H1 (cell line): ENCODE measurements at regions not wholly inside any gene's neighbourhood (a gene's known extent, or its start where the extent isn't known, plus 50 kb on each side); places are given as distances from the start of the nearest gene placed in this dataset.

ENCODE experiments used
- CTCF ChIA-PET: fragments of 300-600 bp; sonication (Branson Sonifier 250); formaldehyde crosslinking; loops from one replicate; lab custom pipeline; 2021; ENCODE audit not compliant: partially characterized antibody; lab: Charles Lee
- POLR2A ChIA-PET: fragments of 300-600 bp; sonication (Branson Sonifier 250); formaldehyde crosslinking; loops from one replicate; lab custom pipeline; 2021; ENCODE audit warnings: inconsistent platforms; ENCODE audit not compliant: partially characterized antibody; lab: Charles Lee
- DNase-seq, 2 experiments: peaks; one replicate each; pipeline versions ENCODE4 v3.0.0 to v3.0.0-alpha.2; 2010 to 2022; ENCODE audit warnings: low spot score in 2 of 2, low read depth in 1 of 2, mixed read lengths in 1 of 2
- FAIRE-seq: peaks from 2 replicates; lab custom pipeline; 2011; peaks lifted over from hg19 to GRCh38; lab: Jason Lieb, UNC
- H2AFZ ChIP-seq: 2 replicates; pipeline ENCODE4 v1.8.1; 2012; ENCODE audit warnings: low read length, inconsistent platforms
- H2AK5ac ChIP-seq: 2 replicates; pipeline ENCODE4 v1.6.1; 2013; ENCODE audit warnings: low read depth, low read length
- H2BK120ac ChIP-seq: replicated peaks from 2 replicates; pipeline ENCODE3; 2013; ENCODE audit warnings: low read depth, low read length, inconsistent platforms
- H2BK12ac ChIP-seq: 2 replicates; pipeline ENCODE4 v1.6.1; 2013; ENCODE audit warnings: low read depth, low read length
- H2BK15ac ChIP-seq: 2 replicates; pipeline ENCODE4 v1.6.1; 2013; ENCODE audit warnings: low read length
- H2BK20ac ChIP-seq: 2 replicates; pipeline ENCODE4 v1.6.1; 2013; ENCODE audit warnings: low read length
- H2BK5ac ChIP-seq: 2 replicates; pipeline ENCODE4 v1.6.1; 2013; ENCODE audit warnings: low read depth, low read length
- H3K14ac ChIP-seq: 2 replicates; pipeline ENCODE4 v1.6.1; 2013; ENCODE audit warnings: inconsistent platforms; ENCODE audit not compliant: insufficient read length
- H3K18ac ChIP-seq: 2 replicates; pipeline ENCODE4 v1.6.1; 2013; ENCODE audit warnings: low read length; ENCODE audit errors: extremely low read depth
- H3K23ac ChIP-seq: 2 replicates; pipeline ENCODE4 v1.6.1; 2013; ENCODE audit warnings: inconsistent platforms; ENCODE audit not compliant: insufficient read length
- H3K23me2 ChIP-seq: 2 replicates; pipeline ENCODE4 v1.6.1; 2013; ENCODE audit warnings: low read depth, low read length
- H3K27ac ChIP-seq: 2 replicates; pipeline ENCODE4 v1.6.1; 2011; ENCODE audit warnings: low read depth, low read length, inconsistent platforms
- H3K27me3 ChIP-seq, 4 experiments: replicated peaks in 1 of 4; 1 replicate in 1 of 4; 2 replicates in 3 of 4; pipeline versions ENCODE4 v1.6.1 to v1.8.1; 2011 to 2013; ENCODE audit warnings: low read length in 3 of 4, mild to moderate bottlenecking in 3 of 4, inconsistent platforms in 2 of 4, mixed read lengths in 2 of 4, moderate library complexity in 1 of 4; ENCODE audit not compliant: control insufficient read depth in 3 of 4, insufficient read depth in 3 of 4; ENCODE audit errors: extremely low read depth in 1 of 4
- H3K36me3 ChIP-seq, 4 experiments: 2 replicates each; pipeline versions ENCODE4 v1.6.1 to v1.8.1; 2011 to 2013; ENCODE audit warnings: mild to moderate bottlenecking in 4 of 4, low read length in 3 of 4, moderate library complexity in 2 of 4, control low read depth in 1 of 4, inconsistent platforms in 1 of 4; ENCODE audit not compliant: insufficient read depth in 4 of 4, control insufficient read depth in 2 of 4
- H3K4ac ChIP-seq: replicated peaks from 2 replicates; pipeline ENCODE3; 2013; ENCODE audit warnings: low read length, low read depth, mixed read lengths, inconsistent platforms; ENCODE audit not compliant: insufficient read length
- H3K4me1 ChIP-seq, 4 experiments: replicated peaks in 1 of 4; 1 replicate in 1 of 4; 2 replicates in 3 of 4; pipeline versions ENCODE4 v1.6.1 to v1.8.1; 2011 to 2013; ENCODE audit warnings: low read length in 3 of 4, inconsistent platforms in 2 of 4, mixed read lengths in 1 of 4; ENCODE audit not compliant: insufficient read depth in 4 of 4, control insufficient read depth in 3 of 4
- H3K4me2 ChIP-seq, 2 experiments: 2 replicates each; pipeline versions ENCODE4 v1.6.1 to v1.8.1; 2011 to 2013; ENCODE audit warnings: low read depth in 2 of 2, low read length in 2 of 2, control low read depth in 1 of 2, inconsistent platforms in 1 of 2, mild to moderate bottlenecking in 1 of 2; ENCODE audit not compliant: insufficient read depth in 1 of 2
- H3K4me3 ChIP-seq, 4 experiments: fragments of 200-600, 300-600 bp in 1 of 4; sonication (generic), shearing (Covaris generic), sonication (Bioruptor Twin) in 1 of 4; 2 replicates each; pipeline versions ENCODE4 v1.5.1 to v1.8.1; 2011 to 2016; ENCODE audit warnings: low read length in 4 of 4, low read depth in 3 of 4, control low read depth in 2 of 4, inconsistent platforms in 2 of 4, mild to moderate bottlenecking in 2 of 4, mixed read lengths in 1 of 4, moderate library complexity in 1 of 4; ENCODE audit not compliant: insufficient read depth in 2 of 4; ENCODE audit errors: extremely low read depth in 1 of 4
- H3K56ac ChIP-seq: replicated peaks from 2 replicates; pipeline ENCODE3; 2013; ENCODE audit warnings: low read depth, mild to moderate bottlenecking, mixed read lengths, low read length, inconsistent platforms; ENCODE audit not compliant: insufficient read length
- H3K79me1 ChIP-seq: 2 replicates; pipeline ENCODE4 v1.6.1; 2013; ENCODE audit warnings: low read depth, low read length, control low read depth
- H3K79me2 ChIP-seq, 2 experiments: 2 replicates each; pipeline versions ENCODE4 v1.6.1 to v1.8.1; 2012 to 2013; ENCODE audit warnings: low read length in 2 of 2, mild to moderate bottlenecking in 2 of 2, inconsistent platforms in 1 of 2; ENCODE audit not compliant: insufficient read depth in 2 of 2, control insufficient read depth in 1 of 2
- H3K9ac ChIP-seq, 4 experiments: replicated peaks in 1 of 4; 1 replicate in 1 of 4; 2 replicates in 3 of 4; pipeline versions ENCODE4 v1.6.1 to v1.8.1; 2011 to 2013; ENCODE audit warnings: low read depth in 3 of 4, low read length in 3 of 4, control low read depth in 2 of 4, mild to moderate bottlenecking in 2 of 4, moderate library complexity in 2 of 4, inconsistent platforms in 1 of 4; ENCODE audit errors: extremely low read depth in 1 of 4
- H3K9me3 ChIP-seq, 2 experiments: 2 replicates each; pipeline versions ENCODE4 v1.6.1 to v1.8.1; 2012 to 2013; ENCODE audit warnings: mild to moderate bottlenecking in 2 of 2, moderate library complexity in 2 of 2, control low read depth in 1 of 2, inconsistent platforms in 1 of 2, low read depth in 1 of 2, low read length in 1 of 2, mixed read lengths in 1 of 2; ENCODE audit not compliant: insufficient read depth in 2 of 2
- H4K20me1 ChIP-seq, 2 experiments: replicated peaks in 1 of 2; 2 replicates each; pipeline versions ENCODE3 to v1.8.1; 2011 to 2013; ENCODE audit warnings: inconsistent platforms in 2 of 2, low read length in 2 of 2, mild to moderate bottlenecking in 1 of 2; ENCODE audit not compliant: insufficient read depth in 2 of 2, control insufficient read depth in 1 of 2
- H4K5ac ChIP-seq: 2 replicates; pipeline ENCODE4 v1.6.1; 2013; ENCODE audit warnings: low read length, low read depth, mixed read lengths, inconsistent platforms; ENCODE audit not compliant: insufficient read length
- H4K8ac ChIP-seq: 2 replicates; pipeline ENCODE4 v1.8.0; 2013; ENCODE audit warnings: mild to moderate bottlenecking, moderate library complexity, low read length, inconsistent platforms; ENCODE audit not compliant: insufficient read depth; ENCODE audit errors: extremely low read depth
- H4K91ac ChIP-seq: replicated peaks from 2 replicates; pipeline ENCODE3; 2013; ENCODE audit warnings: low read length, mixed read lengths, inconsistent platforms; ENCODE audit not compliant: insufficient read length
- ATF2 ChIP-seq: IDR thresholded peaks from 2 replicates; pipeline ENCODE4 v1.6.1; 2012; ENCODE audit warnings: low read length, inconsistent platforms
- BCL11A ChIP-seq, 2 experiments: IDR thresholded peaks; one replicate each; pipeline ENCODE4 v1.6.1; 2011; ENCODE audit warnings: low read depth in 2 of 2, low read length in 2 of 2, mild to moderate bottlenecking in 2 of 2
- CEBPB ChIP-seq: IDR thresholded peaks from 2 replicates; pipeline ENCODE4 v1.6.1; 2012; ENCODE audit warnings: low read depth, low read length
- CHD1 ChIP-seq: IDR thresholded peaks from 2 replicates; pipeline ENCODE4 v1.6.1; 2012; ENCODE audit warnings: low read depth, low read length, improper control_type of control experiment
- GABPA ChIP-seq: IDR thresholded peaks from 2 replicates; pipeline ENCODE4 v1.6.1; 2011; ENCODE audit warnings: mild to moderate bottlenecking, low read length, moderate library complexity, borderline replicate concordance; ENCODE audit not compliant: insufficient read depth
- GTF2F1 ChIP-seq: IDR thresholded peaks from 2 replicates; pipeline ENCODE4 v1.6.1; 2012; ENCODE audit warnings: low read depth, low read length, improper control_type of control experiment, borderline replicate concordance
- KDM1A ChIP-seq: fragments of 200-600, 300-600 bp; sonication (generic); IDR thresholded peaks from 2 replicates; pipeline ENCODE4 v1.7.1; 2016; ENCODE audit warnings: mild to moderate bottlenecking, low read length, borderline replicate concordance
- POU5F1 ChIP-seq: IDR thresholded peaks from 2 replicates; pipeline ENCODE4 v1.6.1; 2011; ENCODE audit warnings: low read depth, mild to moderate bottlenecking, low read length, moderate library complexity
- RNF2 ChIP-seq: fragments of 200-900, 300-1000 bp; sonication (generic); IDR thresholded peaks from 2 replicates; pipeline ENCODE4 v1.7.1; 2016; ENCODE audit warnings: borderline replicate concordance, low read depth, mild to moderate bottlenecking, antibody characterized with exemption, low read length; ENCODE audit not compliant: poor library complexity, severe bottlenecking; ENCODE audit errors: missing control alignments
- RXRA ChIP-seq: IDR thresholded peaks from 2 replicates; pipeline ENCODE4 v1.6.1; 2011; ENCODE audit warnings: low read depth, mild to moderate bottlenecking, low read length, moderate library complexity; ENCODE audit not compliant: insufficient read depth
- SIN3A ChIP-seq, 2 experiments: IDR thresholded peaks in 1 of 2; conservative IDR thresholded peaks in 1 of 2; 2 replicates each; pipeline ENCODE4 v1.6.1; 2011 to 2012; ENCODE audit warnings: low read length in 2 of 2, improper control_type of control experiment in 1 of 2, low read depth in 1 of 2, mild to moderate bottlenecking in 1 of 2
- WGBS, 2 experiments: shearing (Covaris generic) in 1 of 2; methylation state at CpG; one replicate each; pipeline versions ENCODE4 v1.1.6 to v1.1.7; 2013 to 2015; ENCODE audit warnings: low lambda C conversion rate in 2 of 2, mixed read lengths in 2 of 2, inconsistent platforms in 1 of 2, low coverage in 1 of 2, missing lambda C conversion rate in 1 of 2; ENCODE audit not compliant: insufficient replicate concordance in 2 of 2, insufficient coverage in 1 of 2, insufficient read length in 1 of 2; ENCODE audit errors: extremely low coverage in 1 of 2, missing lambda C conversion rate in 1 of 2; 5-methylcytosine and 5-hydroxymethylcytosine counted together

DNA sequence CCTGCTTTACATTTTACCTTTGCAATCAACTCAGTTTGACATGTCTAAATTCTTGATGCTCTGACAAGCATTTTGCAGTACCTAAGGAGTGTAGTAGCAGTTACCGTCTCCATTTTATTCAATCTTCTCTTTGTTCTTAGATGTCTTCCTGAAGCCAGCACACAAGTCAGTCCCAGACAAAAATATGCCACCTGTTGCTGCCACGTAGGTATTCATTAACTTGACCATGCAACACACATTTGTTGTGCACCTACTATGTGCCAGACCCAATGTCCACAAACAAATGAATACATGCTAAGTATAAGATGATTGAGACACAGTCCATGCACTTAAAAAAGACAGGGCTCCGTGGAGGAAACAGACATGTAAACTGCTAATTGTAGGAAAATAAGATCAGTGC lies 81.5 kb upstream of the NGF start:
- H2BK5ac ChIP-seq, result no peak overlapping the region
- no peak for FAIRE-seq

More for the DNA sequence above, 81.5 kb upstream of the NGF start:
- H3K18ac ChIP-seq, result no peak overlapping the region
- H3K23ac ChIP-seq, result no peak overlapping the region
- H3K23me2 ChIP-seq, result no peaks in the 10 kb centered on the region
- H3K56ac ChIP-seq, result no peak overlapping the region
- WGBS, 2 experiments, result 61% methylated on average over 3 of the region's 3 CpGs; no CpG with 5 or more reads in 1 of the 2 experiments
- no peak overlapping the region for H2BK120ac ChIP-seq
- no peaks in the 10 kb centered on the region for H3K79me2 ChIP-seq
- TF ChIP-seq CHD1 (no peak), ATF2 (no peak), GABPA (no peak), RNF2 (no peak), SIN3A (conservative IDR thresholded peaks at IDR 0.05 in 1 of 2, IDR thresholded peaks at IDR 0.05 in 1 of 2; ENCODE audit: low read depth in 1 of 2, low read length in 2 of 2) (no peak), POU5F1 (no peak), GTF2F1 (no peak), KDM1A (no peak), CEBPB (no peak), RXRA (no peak), BCL11A (IDR thresholded peaks at IDR 0.05; ENCODE audit: low read depth in 2 of 2, low read length in 2 of 2) (no peak)
- H3K4me1 ChIP-seq, result peaks cover 0 to 3% (median 0%) of the 10 kb centered on the region in 4 experiments; a peak in 1 of 7 replicates
- no peak overlapping the region for H3K4ac ChIP-seq
- H4K5ac ChIP-seq, result no peak overlapping the region
- no peak overlapping the region for H2AFZ ChIP-seq
- H2AK5ac ChIP-seq, result no peak overlapping the region
- no peaks in the 10 kb centered on the region for H3K79me1 ChIP-seq
- no peak overlapping the region for H2BK15ac ChIP-seq
- no peak overlapping the region for H4K91ac ChIP-seq
- H3K9ac ChIP-seq, result no peak overlapping the region
- H3K27ac ChIP-seq, result no peak overlapping the region
- no peak overlapping the region for H4K8ac ChIP-seq
- no peaks in the 10 kb centered on the region for H3K27me3 ChIP-seq
- no peak overlapping the region for H2BK12ac ChIP-seq
- H3K4me3 ChIP-seq, result no peak overlapping the region
- ChIA-PET CTCF (interaction anchor here (1.5 kb wide), 1 partner anchor 11 kb away, joined by 6 read pairs; no protein-coding TSS in a partner anchor), POLR2A (no interaction called here)
- H3K4me2 ChIP-seq, result no peak overlapping the region
- H3K14ac ChIP-seq, result no peak overlapping the region
- no peaks in the 10 kb centered on the region for H4K20me1 ChIP-seq
- no peak for DNase-seq
- H3K36me3 ChIP-seq, result no peaks in the 10 kb centered on the region
- H2BK20ac ChIP-seq, result no peak overlapping the region
- H3K9me3 ChIP-seq, result no peaks in the 10 kb centered on the region; a peak in 1 of 4 replicates
